Hematopoietic multipotent progenitor cell treated with erythropoietin and hydrocortisone succinate and interleukin-3 and kit ligand, for 6 days (in vitro differentiated cells): ENCODE measurements at regions not wholly inside any gene's neighbourhood (a gene's known extent, or its start where the extent isn't known, plus 50 kb on each side); places are given as distances from the start of the nearest gene placed in this dataset.
A peak's percentile ranks its signal among the peaks of the same experiment; 100 is the strongest.

Source experiments
- DNase-seq: peaks from one replicate; pipeline ENCODE4 v3.0.0-alpha.2; 2015

DNA sequence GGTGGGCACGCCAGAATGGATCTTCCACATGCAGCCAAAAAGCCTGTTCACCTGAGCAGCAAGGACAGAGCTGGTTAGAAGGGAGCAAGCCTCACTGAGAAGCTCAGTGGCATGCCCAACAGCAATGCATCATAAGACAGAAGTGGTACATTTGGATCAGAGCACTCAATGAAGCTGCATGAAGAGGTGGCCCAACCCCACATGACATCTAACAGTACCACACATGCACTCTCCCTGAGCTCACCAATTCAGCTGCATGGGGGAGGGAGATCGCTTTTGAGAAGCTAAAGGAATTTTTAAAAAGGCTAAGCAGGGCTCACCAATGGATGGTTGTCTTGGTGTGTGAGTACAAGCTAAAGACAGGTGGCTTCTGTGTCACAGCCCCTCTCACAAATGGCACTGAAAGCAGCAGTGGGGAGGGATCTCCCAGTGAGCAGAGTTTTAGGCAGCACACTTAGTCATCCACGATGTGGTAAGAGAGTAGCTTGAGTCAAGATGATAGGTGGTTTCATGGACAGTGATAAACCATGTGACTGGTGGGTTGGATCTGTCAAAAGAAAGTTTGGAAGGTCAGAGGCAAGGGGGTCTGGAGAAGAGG, 166.6 kb upstream of the TAB2 start:
- no peak for DNase-seq

DNA sequence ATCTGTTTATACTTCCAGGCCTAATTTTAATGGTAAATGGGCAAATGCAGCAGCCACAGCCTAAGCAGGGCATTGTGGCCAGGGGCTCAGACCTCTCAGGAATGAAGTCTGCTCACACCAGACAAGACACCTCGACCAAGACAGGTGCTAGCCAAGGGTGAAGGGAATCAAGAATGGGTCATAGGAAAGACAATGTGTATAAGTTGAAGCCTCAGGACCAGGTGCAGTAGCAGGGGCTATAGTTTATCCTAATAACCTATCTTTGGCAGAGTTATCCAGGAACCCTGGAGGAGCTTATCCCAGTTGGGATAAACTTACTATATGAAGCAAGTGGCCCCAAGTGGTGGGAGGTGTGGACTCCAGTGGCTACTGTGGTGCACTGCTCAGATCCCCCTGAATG, 165.0 kb upstream of the TAB2 start:
- no peak for DNase-seq

DNA sequence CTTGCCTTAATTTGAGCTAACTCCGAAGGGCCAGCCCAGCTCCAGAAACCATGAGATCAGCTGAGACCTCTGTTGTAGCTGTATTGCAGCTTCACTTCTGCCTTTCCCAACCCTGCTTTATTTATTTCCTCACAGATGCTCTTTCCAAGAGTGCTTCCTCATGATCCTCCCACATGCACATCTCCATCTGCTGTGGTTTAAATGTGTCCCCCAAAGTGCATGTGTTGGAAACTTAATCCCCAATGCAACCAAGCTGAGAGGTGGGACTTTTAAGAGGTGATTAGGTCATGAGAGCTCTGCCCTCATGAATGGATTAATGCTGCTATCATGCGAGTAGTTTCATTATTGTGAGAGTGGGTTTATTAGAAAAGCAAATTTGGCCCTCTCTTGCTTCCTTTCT, 164.4 kb upstream of the TAB2 start:
- DNase-seq: no peak

DNA sequence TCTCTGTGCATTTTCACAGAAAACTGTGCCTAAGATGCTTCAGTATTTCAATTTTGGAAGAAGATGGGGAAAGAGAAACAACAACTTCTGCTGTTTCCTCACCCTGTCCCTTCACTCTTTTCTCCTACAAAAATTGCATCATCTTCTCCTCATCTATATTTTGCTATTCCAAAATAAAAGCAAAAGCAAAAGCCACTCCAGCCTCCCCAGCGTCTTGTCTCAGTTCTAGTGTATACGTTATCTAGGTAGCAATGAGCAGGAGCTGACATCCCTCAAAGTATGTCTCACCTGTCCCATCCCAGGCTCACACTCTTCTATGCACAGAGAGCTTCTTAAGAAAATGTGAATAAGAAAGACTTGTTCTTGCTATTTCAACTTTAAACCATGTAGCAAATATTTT, 163.8 kb upstream of the TAB2 start:
- DNase-seq: no peak

DNA sequence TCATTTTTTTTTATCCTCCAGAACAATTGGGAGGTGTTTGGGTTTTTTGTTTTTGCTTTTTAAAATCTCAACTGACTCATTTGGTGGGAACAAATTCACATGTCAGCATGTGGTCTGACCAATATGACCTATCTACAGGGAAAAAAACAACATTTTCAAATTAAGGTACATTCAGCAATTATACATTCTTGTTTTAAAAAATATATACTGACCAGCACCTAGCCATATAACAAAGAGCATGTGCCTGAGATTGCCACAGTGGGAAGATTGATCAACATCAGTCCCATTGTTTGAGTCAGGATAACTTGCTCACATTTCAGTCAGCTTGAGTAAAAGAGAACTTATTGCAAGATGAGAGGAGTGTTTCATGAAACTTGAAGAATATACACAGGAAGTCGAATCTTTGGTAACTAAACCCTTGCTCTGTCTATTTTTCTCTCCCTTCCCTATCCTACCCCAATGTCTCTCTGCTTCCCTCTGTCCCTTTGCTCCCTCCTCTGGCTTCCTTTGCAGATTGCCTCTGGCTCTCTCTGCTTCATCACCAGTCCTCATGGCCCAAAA, 163.2 kb upstream of the TAB2 start:
- no peak for DNase-seq

DNA sequence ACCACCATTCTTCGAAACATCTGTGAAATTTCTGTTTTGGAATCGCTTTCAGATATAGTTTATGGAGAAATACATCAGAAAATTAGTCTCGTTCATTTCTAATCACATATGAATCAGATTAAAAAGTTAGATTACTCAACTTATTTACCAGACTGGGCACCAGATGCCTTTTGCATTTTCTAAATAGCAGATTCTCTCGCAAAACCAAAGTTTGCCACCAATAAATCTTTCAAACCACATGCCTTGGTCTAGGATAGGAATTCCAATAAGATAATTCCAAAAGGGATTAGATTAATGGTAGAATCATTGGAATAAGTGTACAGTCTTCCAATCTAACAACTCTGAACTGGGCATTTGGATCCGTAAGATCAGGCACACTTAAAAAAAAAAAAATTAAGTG, 160.4 kb upstream of the TAB2 start:
- DNase-seq: no peak

DNA sequence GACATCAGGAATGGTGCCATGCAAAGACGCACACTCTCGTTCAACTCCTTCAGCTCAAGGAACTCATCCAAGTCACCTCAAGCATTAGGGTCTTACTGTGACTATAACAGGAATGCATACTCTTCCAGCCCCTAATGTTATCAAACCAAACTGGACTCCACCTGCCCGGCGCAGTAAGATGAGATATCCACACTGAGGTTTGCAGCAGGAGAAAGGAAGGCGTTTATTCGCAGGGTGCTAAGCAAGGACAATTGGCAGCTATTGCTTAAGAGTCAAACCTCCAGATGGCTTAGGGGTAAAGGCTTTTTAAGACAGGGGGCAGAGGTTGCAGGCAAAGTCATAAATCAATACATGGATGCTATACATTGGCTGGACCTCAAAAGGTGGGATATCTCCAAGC, 159.4 kb upstream of the TAB2 start:
- no peak for DNase-seq

DNA sequence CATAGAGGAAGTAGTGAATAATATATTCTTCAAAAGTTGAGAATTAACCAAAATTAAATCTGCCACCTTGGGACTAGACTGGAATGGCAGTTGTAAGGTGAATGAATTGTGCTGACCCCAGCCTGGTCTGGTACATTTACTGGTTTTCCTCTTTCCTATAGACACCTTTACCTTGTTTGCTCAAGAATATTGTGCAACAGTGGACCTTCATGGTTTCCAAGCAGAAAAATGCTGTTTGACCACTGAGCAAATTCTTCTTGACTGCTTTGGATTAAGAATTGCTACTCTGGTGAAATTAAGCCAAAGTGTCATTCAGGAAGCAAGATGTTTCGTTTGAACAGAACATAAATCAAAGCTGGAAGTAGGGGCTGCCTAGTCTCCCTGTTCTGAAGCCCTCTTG, 156.6 kb upstream of the TAB2 start:
- no peak for DNase-seq

DNA sequence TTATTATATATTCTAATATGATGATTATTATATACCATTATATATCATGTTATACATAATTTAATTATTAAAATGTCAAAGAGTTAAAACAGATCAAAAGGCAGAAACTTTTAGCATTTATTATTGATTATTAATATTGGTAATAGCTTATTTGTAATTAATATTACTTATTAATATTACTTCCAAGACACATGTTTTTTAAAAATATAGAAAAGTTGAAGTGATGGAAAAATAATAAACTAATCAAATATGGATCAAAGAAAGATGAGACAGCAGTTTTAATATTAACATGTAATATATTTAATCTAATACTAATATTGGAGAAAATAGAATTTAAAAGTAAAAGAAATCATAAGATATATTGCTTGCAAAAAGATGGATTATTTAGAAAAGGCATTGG, 154.6 kb upstream of the TAB2 start:
- no peak for DNase-seq

DNA sequence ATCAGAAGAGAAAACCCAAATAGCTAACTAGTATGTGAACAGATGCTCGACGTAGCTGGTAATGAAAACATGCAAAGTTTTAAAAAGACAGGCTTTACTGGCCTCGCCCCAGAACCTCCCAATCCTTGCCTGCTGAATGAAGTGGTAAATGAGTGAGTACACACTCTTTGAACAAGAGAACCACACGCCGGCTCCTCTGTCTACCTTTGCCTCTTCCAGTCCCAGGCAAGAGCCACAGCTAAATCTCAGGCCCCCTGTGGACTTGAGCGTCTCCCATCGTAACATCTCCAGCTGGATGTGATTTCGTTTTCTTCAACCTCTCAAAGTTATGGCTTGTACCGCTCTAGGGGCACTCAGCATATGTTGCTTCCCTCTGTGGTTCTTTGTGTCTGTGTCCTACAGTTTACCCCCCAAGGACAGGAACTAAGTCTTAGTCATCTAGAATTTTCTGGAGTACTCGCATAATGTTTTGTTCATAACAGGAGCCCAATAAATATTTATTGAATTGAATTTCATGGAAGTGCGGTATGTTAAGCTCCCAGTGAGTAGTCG, 153.2 kb upstream of the TAB2 start:
- DNase-seq: no peak

DNA sequence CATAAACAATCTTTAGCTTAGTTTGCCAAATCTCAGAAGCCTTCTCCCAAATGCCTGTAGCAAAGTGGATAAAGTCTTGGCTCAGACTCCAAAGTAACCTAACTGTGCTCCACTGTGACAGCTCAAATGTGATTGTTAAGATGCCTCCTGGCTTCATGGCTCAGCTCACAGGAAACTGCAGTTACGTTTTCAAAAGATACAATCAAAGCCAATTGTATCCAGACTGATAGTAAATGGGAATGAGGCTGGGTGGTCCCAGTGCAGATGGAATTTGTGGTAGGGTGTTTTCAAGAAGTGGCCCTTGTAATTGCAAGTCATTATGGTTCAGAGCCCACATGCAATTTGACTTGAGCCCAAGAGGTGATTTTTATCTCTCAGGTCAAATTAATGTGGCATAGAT, 151.2 kb upstream of the TAB2 start:
- DNase-seq: no peak

DNA sequence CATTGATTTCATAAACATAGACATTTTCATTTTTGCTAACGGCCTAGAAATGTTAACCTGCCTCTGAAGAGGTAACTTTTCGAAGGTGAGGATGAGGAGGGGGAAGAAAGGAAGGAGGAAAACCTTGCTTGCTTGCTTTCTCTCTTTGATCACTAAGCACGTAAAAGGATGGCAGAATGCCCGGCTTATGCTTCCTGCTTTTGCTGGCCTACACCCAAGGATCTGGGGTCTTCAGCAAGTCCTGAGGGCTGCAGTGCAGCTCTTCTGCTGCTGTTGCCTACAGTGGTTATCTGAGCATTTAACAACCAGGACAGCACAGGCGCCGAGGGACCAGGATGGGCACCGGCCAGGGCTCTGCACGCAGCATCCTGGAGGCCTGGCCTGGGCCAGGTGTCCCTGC, 150.8 kb upstream of the TAB2 start:
- DNase-seq: peak; percentile 45

DNA sequence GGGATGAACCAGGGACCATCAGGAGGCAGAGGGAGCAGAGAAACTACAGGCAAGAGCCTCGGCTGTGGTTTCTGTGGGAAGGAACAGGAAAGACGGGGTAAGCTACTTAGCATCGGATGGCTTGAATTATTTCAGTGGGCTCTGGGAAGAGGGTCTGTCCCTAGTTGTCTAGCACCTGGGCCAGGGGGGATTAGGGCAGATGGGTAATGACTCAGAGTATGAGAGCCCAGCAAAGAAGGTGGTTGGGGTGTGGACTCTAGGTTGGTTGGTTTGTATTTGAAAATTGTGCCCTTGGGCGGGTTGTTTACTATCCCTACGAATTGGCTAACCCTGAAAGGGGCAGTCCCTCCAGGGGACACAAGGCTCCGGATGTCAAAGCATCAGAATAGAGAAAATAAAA, 148.5 kb upstream of the TAB2 start:
- DNase-seq: no peak

DNA sequence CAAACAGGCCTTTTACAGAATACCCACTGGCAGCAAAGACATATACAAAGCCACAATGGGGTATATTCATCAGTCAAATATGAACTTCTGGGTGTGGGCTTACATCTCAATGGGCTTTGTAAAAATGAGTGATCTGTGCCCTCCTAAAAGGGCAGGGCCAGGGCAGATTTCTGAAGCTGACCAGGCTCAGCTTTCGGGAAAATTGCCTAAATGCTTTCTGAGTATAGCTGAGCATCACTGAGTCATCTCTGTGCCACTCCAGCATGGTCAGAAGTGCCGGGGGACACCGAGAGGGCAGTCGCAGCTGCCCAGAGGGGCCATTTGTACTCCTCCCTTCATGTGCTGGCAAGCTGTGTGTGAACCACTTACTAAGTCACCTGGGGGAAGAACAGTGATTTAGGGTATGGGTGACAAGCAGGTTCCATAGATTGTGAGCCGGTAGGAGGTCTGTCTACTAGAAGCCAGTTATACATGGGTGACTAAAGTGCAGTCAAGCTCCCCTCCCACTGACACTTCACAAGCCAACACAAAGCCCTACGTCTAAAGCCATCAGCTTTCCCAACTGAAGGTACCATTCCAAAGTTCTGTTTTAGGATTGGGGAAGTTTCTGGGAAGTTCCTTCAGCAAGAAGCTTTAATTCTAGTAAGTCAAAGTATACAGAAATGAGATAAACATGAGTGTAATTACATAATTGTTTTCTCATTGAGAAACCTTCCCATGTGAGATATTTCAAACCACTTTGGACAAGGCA, 147.6 kb upstream of the TAB2 start:
- no peak for DNase-seq

DNA sequence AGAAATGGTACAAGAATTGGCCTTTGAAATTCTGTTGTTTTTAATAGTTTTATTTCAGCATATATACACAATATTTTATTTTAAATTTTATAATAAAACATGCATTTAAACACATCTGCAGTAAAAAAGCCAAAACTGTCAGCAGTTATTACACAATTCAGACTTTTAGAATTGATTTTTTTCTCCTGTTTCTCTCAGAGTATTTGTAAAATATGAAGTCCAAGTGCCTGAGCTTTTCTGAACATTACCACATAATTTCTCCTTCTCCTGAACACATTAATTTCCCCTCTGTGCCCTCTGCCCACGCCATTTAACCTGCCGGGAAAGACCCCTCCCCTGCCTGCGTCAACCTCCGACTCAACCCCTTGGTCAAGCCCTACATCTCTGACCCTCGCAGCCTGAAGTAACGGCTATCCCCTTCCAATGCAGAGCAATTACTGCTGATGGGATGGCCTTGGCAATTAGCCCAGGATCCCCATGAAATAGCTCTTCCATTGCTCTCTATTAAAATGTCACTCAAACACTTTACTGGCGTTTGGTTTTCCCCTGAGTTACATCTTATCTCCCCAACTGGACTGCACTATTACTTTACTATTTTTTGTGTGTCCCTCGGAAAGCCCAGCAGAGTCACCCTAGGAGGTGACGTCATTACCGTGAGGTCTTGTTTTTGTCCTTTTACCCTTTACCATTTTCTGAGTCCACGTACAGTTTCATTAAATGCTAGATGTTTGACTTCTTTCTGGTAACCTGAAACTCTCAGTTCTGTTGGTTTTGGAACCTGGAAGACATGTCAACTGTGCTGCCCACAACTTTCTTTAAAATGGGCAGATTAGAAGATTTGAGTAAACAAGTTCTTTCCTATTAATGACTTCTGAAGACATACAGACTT, 146.7 kb upstream of the TAB2 start:
- no peak for DNase-seq

DNA sequence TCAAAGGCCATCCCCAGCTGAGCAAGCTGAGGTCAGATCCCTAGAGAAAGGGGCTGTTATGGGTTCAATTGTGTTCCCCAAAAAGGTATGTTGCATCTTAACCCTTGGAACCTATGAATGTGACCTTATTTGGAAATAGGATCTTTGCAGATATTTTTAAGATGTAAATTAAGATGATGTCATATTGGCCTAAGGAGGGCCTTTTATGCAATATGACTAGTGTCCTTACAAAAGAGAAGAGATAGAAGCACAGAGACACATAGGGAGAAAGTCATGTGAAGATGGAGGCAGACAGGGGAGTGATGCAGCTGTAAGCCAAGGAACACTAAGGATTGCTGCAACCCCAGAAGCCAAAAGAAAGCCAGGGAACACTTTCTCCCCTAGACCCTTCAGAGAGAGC, 144.3 kb upstream of the TAB2 start:
- DNase-seq: no peak

DNA sequence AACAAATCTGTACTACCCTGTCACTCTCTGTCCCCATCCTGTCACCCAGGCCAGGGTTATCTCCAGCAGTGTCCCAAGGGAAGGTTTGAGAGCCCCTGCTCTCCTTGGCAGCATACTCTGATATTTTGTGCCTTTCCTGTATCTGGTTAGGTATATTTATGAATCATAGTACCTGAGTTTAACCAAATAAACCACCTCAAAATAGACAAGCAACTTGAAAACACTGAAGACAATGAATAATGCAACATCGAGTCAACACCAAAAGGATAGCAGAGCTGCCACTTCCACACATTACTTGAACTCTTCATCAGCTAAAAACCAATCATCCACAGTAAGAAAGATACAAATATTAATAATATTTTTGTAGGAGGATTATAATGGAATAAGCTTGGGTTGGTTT, 142.6 kb upstream of the TAB2 start:
- DNase-seq: no peak

DNA sequence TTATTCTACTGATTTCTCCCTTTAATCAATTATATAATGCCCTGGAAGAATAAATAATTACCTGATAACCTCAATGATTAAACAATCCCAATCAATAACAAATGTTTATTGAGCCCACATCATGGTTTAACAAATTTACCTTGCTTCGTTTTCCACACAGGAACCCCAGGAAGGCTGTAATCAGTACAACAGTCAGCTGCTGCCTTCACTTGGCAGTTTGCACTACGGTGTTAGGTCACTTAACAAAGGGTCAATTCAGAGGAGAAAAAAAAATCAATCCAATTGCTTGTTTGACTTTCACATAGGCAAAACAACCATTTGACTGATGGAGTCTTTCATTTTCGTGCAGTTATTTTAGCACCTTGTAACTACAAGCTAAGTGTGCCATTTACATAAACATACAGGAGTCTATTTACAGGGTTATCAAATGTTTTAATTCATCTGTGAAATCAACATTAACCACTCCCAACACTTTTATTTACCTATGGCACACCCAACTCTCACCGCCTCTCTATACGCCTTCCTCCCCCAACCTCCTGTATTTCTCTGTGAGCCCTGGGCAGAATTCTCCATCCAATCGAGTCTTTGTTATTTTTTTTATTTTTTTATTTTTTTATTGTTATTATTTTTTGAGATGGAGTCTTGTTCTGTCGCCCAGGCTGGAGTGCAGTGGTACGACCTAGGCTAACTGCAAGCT, 140.4 kb upstream of the TAB2 start:
- DNase-seq: no peak

DNA sequence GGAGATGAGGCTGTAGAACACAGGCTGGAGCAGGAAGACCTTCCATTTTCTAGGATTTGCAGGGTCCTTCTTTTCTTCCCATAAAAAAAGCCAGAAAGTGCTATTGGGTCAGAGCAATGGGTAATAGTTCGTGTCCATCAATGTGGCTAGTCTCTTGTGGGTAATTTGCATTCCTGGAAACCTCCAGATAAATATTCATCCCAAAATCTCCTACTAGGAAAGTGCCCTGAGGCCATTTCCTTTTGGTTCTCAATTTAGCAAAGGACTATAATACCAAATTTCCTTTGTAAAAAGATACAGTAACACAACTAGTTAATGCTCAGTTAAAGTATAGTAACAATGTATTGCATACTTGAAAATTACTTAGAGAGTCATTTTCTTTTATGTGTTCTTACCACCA, 138.1 kb upstream of the TAB2 start:
- no peak for DNase-seq

DNA sequence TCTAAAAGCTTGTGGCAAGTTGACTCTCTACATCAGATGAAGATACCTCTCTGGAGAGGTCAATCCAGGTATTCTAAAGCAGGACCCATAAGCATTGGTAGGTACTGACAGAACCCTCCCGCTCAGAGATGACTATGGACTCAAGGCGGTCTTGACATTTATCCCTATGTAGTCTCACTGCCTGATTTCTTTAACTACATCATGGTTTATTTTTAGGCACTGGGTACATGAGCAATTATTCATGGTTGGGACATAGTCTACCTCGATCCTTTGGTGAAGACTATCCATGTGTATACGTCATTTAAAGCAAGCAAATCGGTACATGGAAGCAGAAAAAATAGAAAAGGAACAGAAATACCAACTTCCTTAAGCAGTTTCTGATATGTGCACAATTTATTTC, 136.2 kb upstream of the TAB2 start:
- no peak for DNase-seq

DNA sequence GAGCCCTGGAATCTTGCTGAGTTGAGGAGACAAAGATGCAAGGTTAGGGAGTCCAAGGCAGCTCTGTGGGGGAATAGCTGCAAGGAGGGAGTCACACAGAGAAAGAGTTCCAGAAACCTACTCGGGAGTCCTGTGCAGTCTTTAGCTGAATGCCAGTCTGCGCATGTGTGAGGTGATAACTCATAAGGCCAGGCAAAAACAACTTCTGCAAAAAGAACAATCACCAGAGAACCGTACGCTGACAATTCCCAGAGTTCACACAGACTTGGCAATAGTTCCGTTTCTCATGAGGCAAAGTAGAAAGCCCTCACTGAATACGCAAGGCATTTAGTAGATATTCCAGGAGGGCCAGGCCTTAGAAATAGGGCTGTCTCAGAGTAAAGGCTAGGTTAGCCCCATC, 135.2 kb upstream of the TAB2 start:
- DNase-seq: peak; percentile 40

DNA sequence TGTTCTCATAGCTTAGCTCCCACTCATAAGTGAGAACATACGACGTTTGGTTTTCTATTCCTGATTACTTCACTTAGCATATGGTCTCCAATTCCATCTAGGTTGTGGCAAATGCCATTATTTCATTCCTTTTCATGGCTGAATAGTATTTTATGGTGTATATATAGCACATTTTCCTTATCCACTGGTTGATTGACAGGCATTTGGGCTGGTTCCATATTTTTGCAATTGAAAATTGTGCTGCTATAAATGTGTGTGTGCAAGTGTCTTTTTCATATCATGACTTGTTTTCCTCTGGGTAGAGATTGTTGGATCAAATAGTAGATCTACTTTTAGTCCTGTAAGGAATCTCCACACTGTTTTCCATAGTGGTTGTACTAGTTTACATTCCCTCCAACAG, 133.0 kb upstream of the TAB2 start:
- DNase-seq: no peak

DNA sequence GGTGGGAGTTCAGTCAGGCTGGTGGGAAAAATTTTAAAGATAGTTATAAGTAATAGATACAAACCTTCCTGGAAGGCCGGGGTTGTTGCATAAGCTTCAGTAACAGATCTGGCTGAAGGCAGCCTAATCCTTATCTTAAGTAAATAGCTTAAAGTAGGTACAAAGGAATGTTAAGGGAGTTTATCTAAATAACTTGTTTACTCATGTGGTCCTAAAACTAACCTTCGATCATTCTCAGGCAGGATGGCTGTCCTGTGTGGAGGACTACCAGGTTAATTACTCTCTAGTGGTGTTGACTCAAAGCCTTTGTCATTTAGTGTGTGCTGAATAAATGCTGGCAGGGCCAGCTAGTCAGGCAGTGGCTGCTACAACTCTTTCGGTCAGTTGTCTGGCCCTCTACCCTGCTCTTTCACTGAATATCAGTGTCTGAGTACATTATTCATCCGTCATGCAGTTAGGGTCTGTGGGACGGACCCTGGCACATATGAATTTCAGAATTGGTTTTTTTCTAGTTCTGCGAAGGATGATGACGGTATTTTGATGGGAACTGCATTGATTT, 131.6 kb upstream of the TAB2 start:
- DNase-seq: no peak
